HCT116 (cell line): ENCODE measurements at regions not wholly inside any gene's neighbourhood (a gene's known extent, or its start where the extent isn't known, plus 50 kb on each side); places are given as distances from the start of the nearest gene placed in this dataset.
A peak's percentile ranks its signal among the peaks of the same experiment; 100 is the strongest.
"Not testable (repeated sequence)": the region's sequence is repeated elsewhere in the genome, so short reads cannot be mapped to it uniquely, and the experiment has no call there.

Experiments
- ATAC-seq: fragments of 200-7000 bp; cut with Tn5 transposase; 2 replicates; pipeline ENCODE4 v1.9.1; 2020; ENCODE audit warnings: mild to moderate bottlenecking, moderate library complexity
- BruUV-seq: library from RNA; stranded (reverse); fragments of 400-500 nt; replicated peaks from 2 replicates; lab custom pipeline; 2021; lab: Mats Ljungman, UMichigan
- CTCF ChIA-PET: fragments of 300-600 bp; sonication (Branson Sonifier 250); formaldehyde crosslinking; loops from one replicate; lab custom pipeline; 2021; ENCODE audit warnings: antibody characterized with exemption; lab: Charles Lee
- POLR2A ChIA-PET: fragments of 300-600, 350-600 bp; sonication (Branson Sonifier 250); formaldehyde crosslinking; loops from one replicate; lab custom pipeline; 2021; ENCODE audit warnings: antibody characterized with exemption; lab: Charles Lee
- RAD21 ChIA-PET, 2 experiments: fragments of 300-600 bp; sonication (Branson Sonifier 250); formaldehyde crosslinking; loops; one replicate each; lab custom pipeline; 2023; ENCODE audit warnings: low total read pairs in 2 of 2; ENCODE audit not compliant: uncharacterized antibody in 2 of 2, unreplicated experiment in 2 of 2, low non-redundant PET in 1 of 2; lab: Charles Lee
- DNase-seq: peaks from one replicate; pipeline ENCODE4 v3.0.0-alpha.2; 2010; ENCODE audit warnings: low read depth, low spot score
- H2AFZ ChIP-seq: fragments of 200-600 bp; shearing (Covaris generic), sonication (generic); 2 replicates; pipeline ENCODE4 v1.6.1; 2017; ENCODE audit warnings: low read depth, mixed run types, mixed read lengths, antibody characterized with exemption, low read length; ENCODE audit not compliant: poor library complexity, severe bottlenecking
- H3K27ac ChIP-seq: 2 replicates; pipeline ENCODE4 v1.5.1; 2012; ENCODE audit warnings: low read depth, low read length
- H3K27me3 ChIP-seq: fragments of 200-600 bp; sonication (generic); 2 replicates; pipeline ENCODE4 v1.6.1; 2016; ENCODE audit warnings: mixed run types, low read length, mixed read lengths; ENCODE audit not compliant: insufficient read depth
- H3K36me3 ChIP-seq, 2 experiments: fragments of 200-500 bp in 1 of 2; fragments of 200-600 bp in 1 of 2; sonication (Bioruptor generic) in 1 of 2; sonication (generic) in 1 of 2; 2 replicates each; pipeline versions ENCODE4 v1.5.1 to v1.6.1; 2014 to 2016; ENCODE audit warnings: low read length in 2 of 2, inconsistent platforms in 1 of 2, mixed read lengths in 1 of 2, mixed run types in 1 of 2; ENCODE audit not compliant: insufficient read depth in 2 of 2, control insufficient read depth in 1 of 2
- H3K4me1 ChIP-seq, 2 experiments: fragments of 200-600 bp in 1 of 2; sonication (generic) in 1 of 2; 2 replicates each; pipeline versions ENCODE4 v1.5.1 to v1.6.1; 2012 to 2017; ENCODE audit warnings: low read length in 2 of 2, inconsistent platforms in 1 of 2, mild to moderate bottlenecking in 1 of 2, mixed read lengths in 1 of 2, mixed run types in 1 of 2, moderate library complexity in 1 of 2; ENCODE audit not compliant: insufficient read depth in 2 of 2, control insufficient read depth in 1 of 2
- H3K4me2 ChIP-seq: fragments of 200-600 bp; sonication (generic); 2 replicates; pipeline ENCODE4 v1.6.1; 2017; ENCODE audit warnings: mixed run types, low read length, mixed read lengths
- H3K4me3 ChIP-seq, 2 experiments: fragments of 200-600 bp in 1 of 2; sonication (generic) in 1 of 2; replicated peaks in 1 of 2; 2 replicates each; pipeline ENCODE4 v1.5.1; 2011 to 2016; ENCODE audit warnings: low read length in 2 of 2, control low read depth in 1 of 2, low read depth in 1 of 2, mild to moderate bottlenecking in 1 of 2, mixed read lengths in 1 of 2, mixed run types in 1 of 2
- H3K79me2 ChIP-seq: fragments of 200-600 bp; sonication (generic); 2 replicates; pipeline ENCODE4 v1.6.1; 2017; ENCODE audit warnings: mild to moderate bottlenecking, mixed run types, low read length, moderate library complexity, mixed read lengths; ENCODE audit not compliant: insufficient read depth
- H3K9ac ChIP-seq: fragments of 200-600 bp; sonication (generic); 2 replicates; pipeline ENCODE4 v1.6.1; 2016; ENCODE audit warnings: low read length, mixed read lengths
- H3K9me2 ChIP-seq: fragments of 200-600 bp; sonication (generic), shearing (Covaris generic); 2 replicates; pipeline ENCODE4 v1.6.1; 2017; ENCODE audit warnings: mixed run types, mild to moderate bottlenecking, moderate library complexity; ENCODE audit not compliant: insufficient read depth
- H3K9me3 ChIP-seq, 2 experiments: fragments of 200-500 bp in 1 of 2; fragments of 200-600 bp in 1 of 2; sonication (Bioruptor generic) in 1 of 2; sonication (generic) in 1 of 2; 2 replicates each; pipeline ENCODE4 v1.6.1; 2014 to 2017; ENCODE audit warnings: low read length in 2 of 2, mixed read lengths in 2 of 2, inconsistent platforms in 1 of 2, low read depth in 1 of 2, mild to moderate bottlenecking in 1 of 2, mixed run types in 1 of 2, moderate library complexity in 1 of 2; ENCODE audit not compliant: control insufficient read depth in 1 of 2, insufficient read depth in 1 of 2
- H4K20me1 ChIP-seq: fragments of 200-600 bp; sonication (generic), shearing (Covaris generic); 2 replicates; pipeline ENCODE4 v1.6.1; 2017; ENCODE audit warnings: mixed run types, mild to moderate bottlenecking, moderate library complexity; ENCODE audit not compliant: insufficient read depth
- CEBPB ChIP-seq: IDR thresholded peaks from 2 replicates; pipeline ENCODE4 v1.6.1; 2012; ENCODE audit warnings: low read depth
- FOSL1 ChIP-seq: IDR thresholded peaks from 2 replicates; pipeline ENCODE4 v1.6.1; 2012; ENCODE audit warnings: low read depth
- intact Hi-C: fragments of 100-400 bp; cut with micrococcal nuclease; formaldehyde crosslinking; loops from 2 replicates; pipeline ENCODE4 v1.10.0; 2022

GRCh38 chr14:57057803-57058202 lies 210.9 kb downstream of the EXOC5 start:
- peaks cover 10 to 14% of the 10 kb centered on the region in 2 experiments for H3K4me1 ChIP-seq
- no peaks in the 10 kb centered on the region for H3K36me3 ChIP-seq
- 0 out of 2 replicates have a peak, but pooled peaks cover 4% of the 10 kb centered on the region for H3K27me3 ChIP-seq
- ATAC-seq (no peak), DNase-seq (no peak)
- no peaks in the 10 kb centered on the region for H3K9me2 ChIP-seq
- no peak overlapping the region for H3K9ac ChIP-seq
- no TSS peak for BruUV-seq
- H3K27ac ChIP-seq, result no peak overlapping the region
- H3K79me2 ChIP-seq, result no peaks in the 10 kb centered on the region
- intact Hi-C loops, result no loop called here
- no peak overlapping the region for H3K4me3 ChIP-seq
- ChIA-PET CTCF (no interaction called here), POLR2A (no interaction called here), RAD21 (no interaction called here)
- H3K4me2 ChIP-seq, result no peak overlapping the region
- TF ChIP-seq FOSL1 (no peak), CEBPB (peak; percentile 50; the same call in 1 of the 2 replicates)
- no peak overlapping the region for H2AFZ ChIP-seq
- no peaks in the 10 kb centered on the region for H3K9me3 ChIP-seq
- no peaks in the 10 kb centered on the region for H4K20me1 ChIP-seq

- H2AFZ ChIP-seq, H3K36me3 ChIP-seq, H3K4me2 ChIP-seq, H3K27me3 ChIP-seq, H3K27ac ChIP-seq, DNase-seq, RAD21 ChIA-PET, H3K79me2 ChIP-seq, BruUV-seq, CTCF ChIA-PET, intact Hi-C loops, POLR2A ChIA-PET, H4K20me1 ChIP-seq, H3K9ac ChIP-seq, H3K4me3 ChIP-seq, ATAC-seq, H3K9me3 ChIP-seq, H3K9me2 ChIP-seq: not testable (repeated sequence)
- H3K4me1 ChIP-seq, result peaks cover 10 to 14% of the 10 kb centered on the region in 2 experiments
Measured at GRCh38 chr14:57056522-57056921, 212.2 kb downstream of the EXOC5 start.

GRCh38 chr14:57052705-57053302 lies 215.9 kb downstream of the EXOC5 start:
- Histone ChIP-seq H3K4me2 (no peak overlapping the region), H3K9me3 (no peaks in the 10 kb centered on the region), H2AFZ (no peak overlapping the region)
- ATAC-seq (no peak), DNase-seq (no peak)
- no peak for TF ChIP-seq CEBPB
- TF ChIP-seq, all 23 proteins: peak for 0
- H3K79me2 ChIP-seq, result no peaks in the 10 kb centered on the region
- POLR2A ChIA-PET, result no interaction called here
- BruUV-seq, result no TSS peak
- no peaks in the 10 kb centered on the region for H3K9me2 ChIP-seq
- RAD21 ChIA-PET, result no interaction called here
- H3K36me3 ChIP-seq, result no peaks in the 10 kb centered on the region
- no peaks in the 10 kb centered on the region for H4K20me1 ChIP-seq
- H3K27me3 ChIP-seq, result peaks cover 22% of the 10 kb centered on the region; the same call in 1 of the 2 replicates
- no peak overlapping the region for H3K27ac ChIP-seq
- no peak overlapping the region for H3K4me3 ChIP-seq
- H3K9ac ChIP-seq, result no peak overlapping the region
- intact Hi-C loops, result no loop called here
- CTCF ChIA-PET, result no interaction called here
- peaks cover 3 to 5% of the 10 kb centered on the region in 2 experiments; a peak in 3 of 4 replicates for H3K4me1 ChIP-seq
